Thoracic aorta (tissue), 2 donors: ENCODE measurements at regions not wholly inside any gene's neighbourhood (a gene's known extent, or its start where the extent isn't known, plus 50 kb on each side); places are given as distances from the start of the nearest gene placed in this dataset.

Source experiments
- ATAC-seq: fragments of 150-250 bp; one replicate; pipeline ENCODE4 v1.8.0; 2017; ENCODE audit warnings: low read depth; ENCODE audit not compliant: insufficient number of reproducible peaks, low FRiP score
- DNase-seq: peaks from one replicate; pipeline ENCODE4 v3.0.0-alpha.2; 2020; ENCODE audit warnings: low spot score
- H3K27ac ChIP-seq, 2 donors: fragments of 200-600 bp; sonication (generic); 1 replicate in 1 of 2; 2 replicates in 1 of 2; pipeline ENCODE4 v1.5.1; 2016; ENCODE audit warnings: mild to moderate bottlenecking in 2 of 2, moderate library complexity in 2 of 2
- H3K27me3 ChIP-seq: fragments of 200-600 bp; sonication (generic); replicated peaks from 2 replicates; pipeline ENCODE4 v1.6.0; 2016; ENCODE audit warnings: mild to moderate bottlenecking; ENCODE audit not compliant: insufficient read depth
- H3K36me3 ChIP-seq: fragments of 200-600 bp; sonication (generic); one replicate; pipeline ENCODE4 v1.5.1; 2016
- H3K4me1 ChIP-seq, 2 donors: fragments of 200-600 bp; sonication (generic); 1 replicate in 1 of 2; 2 replicates in 1 of 2; pipeline versions ENCODE4 v1.5.1 to v1.6.0; 2016; ENCODE audit warnings: low read depth in 2 of 2, mild to moderate bottlenecking in 1 of 2; ENCODE audit not compliant: control insufficient read depth in 1 of 2
- H3K4me3 ChIP-seq: fragments of 200-600 bp; sonication (generic); 2 replicates; pipeline ENCODE4 v1.5.1; 2016; ENCODE audit warnings: mild to moderate bottlenecking
- H3K9me3 ChIP-seq: fragments of 200-600 bp; sonication (generic); 2 replicates; pipeline ENCODE4 v1.5.1; 2016
- TF ChIP-seq, protein P1 (sequence below): fragments of 200-600 bp; sonication (generic); IDR thresholded peaks from one replicate; pipeline ENCODE4 v1.5.1; 2019; ENCODE audit warnings: antibody characterized with exemption

DNA sequence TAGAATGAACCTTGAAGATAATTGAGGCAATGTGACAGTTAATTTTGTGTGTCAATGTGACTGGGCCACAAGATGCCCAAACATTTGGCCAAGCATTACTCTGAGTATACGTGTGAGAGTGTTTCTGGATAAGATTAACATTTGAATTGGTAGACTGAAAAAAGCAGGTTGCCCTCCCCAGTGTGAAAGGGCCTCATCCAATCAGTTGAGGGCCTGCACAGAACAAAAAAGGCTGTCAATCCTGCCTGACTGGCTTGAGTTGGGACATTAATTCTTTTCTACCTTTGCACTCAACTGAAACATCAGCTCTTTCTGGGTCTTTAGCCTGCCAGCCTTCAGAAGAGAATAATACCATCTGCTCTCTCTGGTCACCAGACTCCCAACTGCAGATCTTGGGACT is 56.6 kb upstream of the PDE1C start:
- Histone ChIP-seq H3K4me1 (no peaks in the 10 kb centered on the region), H3K27me3 (no peaks in the 10 kb centered on the region), H3K9me3 (peaks cover 11% of the 10 kb centered on the region), H3K27ac (no peak overlapping the region), H3K4me3 (no peak overlapping the region), H3K36me3 (no peaks in the 10 kb centered on the region)
- ATAC-seq, result no peak
- TF ChIP-seq, protein P1, sequence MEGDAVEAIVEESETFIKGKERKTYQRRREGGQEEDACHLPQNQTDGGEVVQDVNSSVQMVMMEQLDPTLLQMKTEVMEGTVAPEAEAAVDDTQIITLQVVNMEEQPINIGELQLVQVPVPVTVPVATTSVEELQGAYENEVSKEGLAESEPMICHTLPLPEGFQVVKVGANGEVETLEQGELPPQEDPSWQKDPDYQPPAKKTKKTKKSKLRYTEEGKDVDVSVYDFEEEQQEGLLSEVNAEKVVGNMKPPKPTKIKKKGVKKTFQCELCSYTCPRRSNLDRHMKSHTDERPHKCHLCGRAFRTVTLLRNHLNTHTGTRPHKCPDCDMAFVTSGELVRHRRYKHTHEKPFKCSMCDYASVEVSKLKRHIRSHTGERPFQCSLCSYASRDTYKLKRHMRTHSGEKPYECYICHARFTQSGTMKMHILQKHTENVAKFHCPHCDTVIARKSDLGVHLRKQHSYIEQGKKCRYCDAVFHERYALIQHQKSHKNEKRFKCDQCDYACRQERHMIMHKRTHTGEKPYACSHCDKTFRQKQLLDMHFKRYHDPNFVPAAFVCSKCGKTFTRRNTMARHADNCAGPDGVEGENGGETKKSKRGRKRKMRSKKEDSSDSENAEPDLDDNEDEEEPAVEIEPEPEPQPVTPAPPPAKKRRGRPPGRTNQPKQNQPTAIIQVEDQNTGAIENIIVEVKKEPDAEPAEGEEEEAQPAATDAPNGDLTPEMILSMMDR, result no peak
- no peak for DNase-seq
